ENCODE measurements at regions not wholly inside any gene's neighbourhood (a gene's known extent, or its start where the extent isn't known, plus 50 kb on each side); places are given as distances from the start of the nearest gene placed in this dataset.
"Not testable (repeated sequence)": the region's sequence is repeated elsewhere in the genome, so short reads cannot be mapped to it uniquely, and the experiment has no call there.

GRCh38 chr20:55135923-55136322 lies 660.5 kb downstream of the DOK5 start:
- H3K4me3 ChIP-seq, result no peak overlapping the region
- no peak for DNase-seq
- WGBS, 4 donors, result 41 to 57% (median 43%) methylated on average over 3 of the region's 3 CpGs
- H3K4me1 ChIP-seq (replicated peaks in 1 of 2), result no peaks in the 10 kb centered on the region
- no peaks in the 10 kb centered on the region for H3K36me3 ChIP-seq (replicated peaks in 1 of 2)
- TF ChIP-seq POLR2A (IDR thresholded peaks at IDR 0.05), result no peak
- no peak for TF ChIP-seq CTCF (IDR thresholded peaks at IDR 0.05)
- no peaks in the 10 kb centered on the region for H3K9me3 ChIP-seq (replicated peaks in 1 of 3)
- intact Hi-C loops (cut with DNase I), result no loop called here
- no peak overlapping the region for H3K27ac ChIP-seq
- H3K27me3 ChIP-seq, result no peaks in the 10 kb centered on the region

DNA sequence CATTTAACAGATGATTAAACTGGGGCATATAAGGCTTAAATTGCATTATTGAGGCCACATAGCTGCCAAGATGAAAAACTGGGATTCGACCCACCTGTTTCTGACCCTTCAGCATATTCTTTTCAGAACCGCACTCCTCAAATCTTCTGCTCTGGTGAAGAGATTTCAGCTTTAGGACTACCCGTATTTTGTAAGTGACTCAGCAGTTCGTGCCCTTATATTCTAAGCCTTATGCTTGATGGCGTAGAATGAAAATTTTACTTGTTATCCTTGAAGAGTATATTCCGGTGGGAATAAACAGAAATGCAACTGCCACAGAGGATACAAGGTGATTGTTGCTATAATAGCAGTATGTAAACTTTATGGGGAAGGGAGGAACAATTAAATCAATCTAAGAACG lies 657.1 kb downstream of the DOK5 start:
- Histone ChIP-seq H3K36me3 (replicated peaks in 1 of 2) (no peaks in the 10 kb centered on the region), H3K27me3 (no peaks in the 10 kb centered on the region), H3K4me3 (no peak overlapping the region), H3K9me3 (replicated peaks in 1 of 3) (no peaks in the 10 kb centered on the region), H3K27ac (no peak overlapping the region), H3K4me1 (replicated peaks in 1 of 2) (no peaks in the 10 kb centered on the region)
- DNase-seq, result no peak
- TF ChIP-seq POLR2A (IDR thresholded peaks at IDR 0.05), result no peak
- TF ChIP-seq CTCF (IDR thresholded peaks at IDR 0.05), result no peak
- WGBS, 4 donors, result 74 to 81% (median 78%) methylated on average over 7 of the region's 7 CpGs
- intact Hi-C loops (cut with DNase I), result no loop called here

DNA sequence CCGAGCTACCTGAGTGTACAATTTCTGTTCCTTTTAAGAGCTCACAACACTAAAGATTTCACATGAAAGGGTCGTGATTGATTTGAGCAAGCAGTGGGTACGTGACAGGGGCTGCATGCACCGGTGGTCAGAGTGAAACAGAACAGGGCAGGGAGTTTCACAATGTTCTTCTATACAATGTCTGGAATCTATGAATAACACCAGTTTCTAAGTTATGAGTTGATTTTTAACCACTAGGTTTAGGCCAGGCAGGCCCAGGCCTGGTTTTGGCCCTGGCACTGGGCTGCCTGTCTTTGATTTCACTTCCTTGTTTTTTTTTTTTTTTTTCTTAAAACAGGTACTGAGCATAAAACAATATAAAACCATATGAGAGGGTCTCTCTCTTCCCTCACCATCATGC lies 642.2 kb downstream of the DOK5 start:
- H3K9me3 ChIP-seq (replicated peaks in 1 of 3); H3K36me3 ChIP-seq (replicated peaks in 1 of 2); H3K4me1 ChIP-seq (replicated peaks in 1 of 2); intact Hi-C loops (cut with DNase I); H3K4me3 ChIP-seq; DNase-seq; H3K27me3 ChIP-seq; H3K27ac ChIP-seq: not testable (repeated sequence)
- 64 to 85% (median 74%) methylated on average over 4 of the region's 4 CpGs for WGBS, 4 donors

DNA sequence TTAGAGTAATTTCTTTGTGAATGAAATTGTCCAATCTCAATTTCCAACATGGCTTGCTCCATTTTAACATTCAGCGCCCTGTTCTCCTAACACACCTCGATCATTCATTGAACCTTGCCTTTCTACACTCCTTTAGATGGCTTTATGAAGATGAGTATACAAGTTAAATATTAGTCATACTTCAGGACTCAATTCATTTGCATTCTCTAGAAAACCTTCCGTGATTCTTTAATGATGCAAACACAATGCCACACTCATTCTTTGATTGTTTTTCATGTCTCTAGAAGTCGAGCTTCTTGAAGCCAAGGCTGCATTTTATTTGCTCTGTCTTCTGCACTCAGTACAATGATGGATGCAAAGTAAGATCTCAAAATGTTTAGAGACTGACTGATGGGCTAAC lies 641.2 kb downstream of the DOK5 start:
- H3K27me3 ChIP-seq, result no peaks in the 10 kb centered on the region
- 69 to 83% (median 76%) methylated on average over 4 of the region's 4 CpGs for WGBS, 4 donors
- DNase-seq, result no peak
- H3K9me3 ChIP-seq (replicated peaks in 1 of 3), result no peaks in the 10 kb centered on the region
- TF ChIP-seq POLR2A (IDR thresholded peaks at IDR 0.05) (no peak), CTCF (IDR thresholded peaks at IDR 0.05) (no peak)
- H3K27ac ChIP-seq, result no peak overlapping the region
- no peaks in the 10 kb centered on the region for H3K4me1 ChIP-seq (replicated peaks in 1 of 2)
- no peaks in the 10 kb centered on the region for H3K36me3 ChIP-seq (replicated peaks in 1 of 2)
- no peak overlapping the region for H3K4me3 ChIP-seq
- intact Hi-C loops (cut with DNase I), result no loop called here

- no peaks in the 10 kb centered on the region for H3K4me1 ChIP-seq (replicated peaks in 1 of 2)
- no peaks in the 10 kb centered on the region for H3K27me3 ChIP-seq
- no peak for DNase-seq
- H3K4me3 ChIP-seq, result no peak overlapping the region
- H3K27ac ChIP-seq, result no peak overlapping the region
- H3K9me3 ChIP-seq (replicated peaks in 1 of 3), result no peaks in the 10 kb centered on the region
- TF ChIP-seq POLR2A (IDR thresholded peaks at IDR 0.05), result no peak
- no peak for TF ChIP-seq CTCF (IDR thresholded peaks at IDR 0.05)
- intact Hi-C loops (cut with DNase I), result no loop called here
- WGBS, 4 donors, result 50 to 63% (median 51%) methylated on average over 2 of the region's 2 CpGs
- no peaks in the 10 kb centered on the region for H3K36me3 ChIP-seq (replicated peaks in 1 of 2)
Measured at GRCh38 chr20:55103188-55103587, 627.8 kb downstream of the DOK5 start.
